ENCODE measurements at regions not wholly inside any gene's neighbourhood (a gene's known extent, or its start where the extent isn't known, plus 50 kb on each side); places are given as distances from the start of the nearest gene placed in this dataset.
"Not testable (repeated sequence)": the region's sequence is repeated elsewhere in the genome, so short reads cannot be mapped to it uniquely, and the experiment has no call there.

DNA sequence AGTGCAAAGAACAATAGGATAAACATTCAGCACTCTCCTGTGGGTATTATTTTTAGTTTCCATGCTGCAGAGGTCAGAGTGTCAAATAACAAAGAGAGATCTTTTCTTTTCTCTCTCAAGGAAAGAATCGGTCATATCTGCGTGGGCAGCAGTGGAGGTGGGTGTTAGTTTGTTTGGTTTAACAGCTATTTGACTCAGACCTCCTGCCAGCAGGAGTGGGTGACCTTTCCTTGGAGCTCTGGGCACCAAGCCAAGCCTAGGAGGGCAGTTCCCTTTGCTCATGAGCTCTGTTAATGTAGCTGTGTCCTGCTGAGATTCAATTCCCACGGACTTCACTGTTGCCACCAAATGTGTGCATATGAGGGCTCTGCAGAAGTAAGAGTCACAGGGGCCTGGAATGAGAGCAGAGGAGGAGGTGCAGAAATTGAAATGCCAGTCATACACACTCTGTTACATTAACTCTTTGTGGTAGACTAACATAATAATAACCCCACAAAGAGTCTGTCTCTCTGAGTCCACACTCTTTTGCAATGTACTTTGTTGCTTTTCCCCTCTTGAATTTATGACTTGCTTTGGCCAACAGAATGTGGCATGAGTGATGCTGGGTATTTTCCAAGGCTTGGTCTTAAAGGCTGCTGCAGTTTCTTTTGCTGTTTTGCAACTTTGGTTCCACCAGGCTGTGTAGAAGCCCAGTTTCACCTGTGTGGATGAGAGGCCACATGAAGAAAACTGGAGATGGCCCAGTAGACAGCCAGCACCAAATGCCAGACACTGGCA is 76.0 kb upstream of the GRK3 start:
- DNase-seq (ENCODE audit: low spot score) = no peak

DNA sequence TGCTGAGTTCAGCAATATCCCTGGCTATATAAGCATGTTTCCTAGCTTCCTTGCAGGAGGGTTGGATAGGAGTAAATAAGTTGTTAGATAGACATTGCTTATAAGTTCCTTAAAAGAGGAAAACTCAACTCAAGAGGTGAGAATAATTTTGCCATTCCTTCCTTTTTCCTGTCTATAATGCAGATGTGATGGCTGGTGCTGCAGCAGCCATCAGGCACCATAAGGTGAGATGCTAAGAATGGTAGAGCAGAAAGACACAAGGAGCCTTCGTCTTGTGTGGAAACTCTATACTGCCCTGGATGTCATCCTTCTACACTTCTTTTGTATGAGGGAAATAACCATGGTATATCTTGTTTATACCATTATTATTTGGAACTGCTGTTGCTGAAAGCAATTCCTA is 74.5 kb upstream of the GRK3 start:
- no peak for DNase-seq (ENCODE audit: low spot score)

GRCh38 chr22:25490896-25491295 is 73.6 kb upstream of the GRK3 start:
- no peak for DNase-seq (ENCODE audit: low spot score)

DNA sequence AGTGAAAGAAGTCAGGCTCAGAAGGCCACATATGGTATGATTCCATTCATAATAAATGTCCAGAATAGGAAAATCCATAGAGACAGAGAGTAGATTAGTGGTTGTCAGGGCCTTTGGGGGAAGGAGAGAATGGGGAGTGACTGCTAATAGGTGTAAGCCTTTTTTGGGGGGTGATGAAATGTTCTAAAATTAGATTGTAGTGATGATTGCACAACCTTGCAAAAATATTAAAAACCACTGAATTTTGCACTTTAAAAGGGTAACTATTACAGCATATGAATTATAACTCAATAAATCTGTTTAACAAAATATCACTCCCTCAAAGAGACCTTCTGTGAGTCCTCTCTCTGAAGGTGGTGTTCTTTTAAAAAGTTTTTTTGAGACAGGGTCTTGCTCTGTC is 72.3 kb upstream of the GRK3 start:
- DNase-seq (ENCODE audit: low spot score) = no peak

DNA sequence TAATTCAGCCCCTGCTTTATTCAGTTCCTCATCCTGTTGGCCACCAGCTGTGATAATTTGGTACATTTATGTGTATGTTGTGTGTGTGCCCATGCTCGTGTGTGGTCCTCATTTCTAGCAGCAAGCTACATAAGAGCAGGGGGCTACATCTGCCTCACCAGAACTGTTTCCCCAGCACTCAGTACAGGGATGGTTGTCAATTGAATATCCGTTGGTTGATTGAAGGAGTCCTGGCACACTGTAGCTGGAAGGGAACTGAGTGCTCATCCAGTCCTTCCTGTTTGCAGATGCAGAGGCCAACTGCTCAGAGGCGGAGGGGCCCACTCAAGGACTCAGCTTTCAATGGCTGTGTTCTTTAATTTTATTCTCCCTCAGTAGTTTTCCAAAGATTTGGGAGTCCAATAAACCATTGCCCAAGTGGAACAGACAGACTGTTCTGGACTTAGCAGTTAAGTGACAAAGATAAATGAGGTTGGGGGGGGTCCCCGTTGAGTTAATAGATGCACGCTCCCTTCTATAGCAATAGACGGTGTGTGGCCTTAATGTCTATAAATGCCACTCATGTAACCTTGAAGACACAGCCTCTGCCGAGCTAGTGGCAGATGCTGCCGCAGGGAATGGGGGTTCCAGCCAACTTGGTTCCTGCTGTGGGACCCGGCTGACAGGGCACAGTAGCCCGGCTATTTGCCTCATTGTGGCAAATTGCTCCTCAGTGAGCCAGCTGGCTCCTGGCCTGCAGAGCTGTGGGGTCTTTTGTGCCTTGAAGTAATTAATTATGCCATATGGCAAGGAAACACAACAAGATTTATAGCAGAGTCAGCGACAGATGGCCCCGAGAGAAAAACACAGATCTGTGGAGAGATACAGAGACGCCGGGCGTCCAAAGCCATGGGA is 71.4 kb upstream of the GRK3 start:
- DNase-seq (ENCODE audit: low spot score) = no peak

DNA sequence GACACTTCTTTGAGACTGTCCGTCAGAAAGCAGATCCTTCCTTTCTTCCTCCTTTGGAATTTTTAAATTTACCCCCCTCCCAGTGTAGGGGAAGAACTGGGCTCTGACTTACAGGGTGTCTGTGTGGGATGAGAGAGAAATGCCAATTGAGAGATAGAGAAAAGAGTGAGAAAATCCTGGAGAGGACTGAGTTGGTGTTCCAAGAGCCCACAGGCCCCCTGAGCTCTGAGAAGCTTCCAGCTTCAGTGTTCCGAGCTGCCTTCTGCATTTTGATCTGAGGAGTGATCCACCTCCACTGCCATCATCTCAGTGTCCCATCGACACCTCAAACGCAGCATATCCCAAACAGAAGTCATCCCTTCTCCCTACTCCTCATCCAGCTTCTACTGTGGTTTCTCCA is 70.7 kb upstream of the GRK3 start:
- DNase-seq (ENCODE audit: low spot score) = no peak

GRCh38 chr22:25494774-25495173 is 69.7 kb upstream of the GRK3 start:
- DNase-seq (ENCODE audit: low spot score) = no peak

GRCh38 chr22:25495285-25495684 is 69.2 kb upstream of the GRK3 start:
- DNase-seq (ENCODE audit: low spot score) = no peak

- DNase-seq (ENCODE audit: low spot score) = no peak
These were observed 67.9 kb upstream of the GRK3 start for GRCh38 chr22:25496396-25497064.

DNA sequence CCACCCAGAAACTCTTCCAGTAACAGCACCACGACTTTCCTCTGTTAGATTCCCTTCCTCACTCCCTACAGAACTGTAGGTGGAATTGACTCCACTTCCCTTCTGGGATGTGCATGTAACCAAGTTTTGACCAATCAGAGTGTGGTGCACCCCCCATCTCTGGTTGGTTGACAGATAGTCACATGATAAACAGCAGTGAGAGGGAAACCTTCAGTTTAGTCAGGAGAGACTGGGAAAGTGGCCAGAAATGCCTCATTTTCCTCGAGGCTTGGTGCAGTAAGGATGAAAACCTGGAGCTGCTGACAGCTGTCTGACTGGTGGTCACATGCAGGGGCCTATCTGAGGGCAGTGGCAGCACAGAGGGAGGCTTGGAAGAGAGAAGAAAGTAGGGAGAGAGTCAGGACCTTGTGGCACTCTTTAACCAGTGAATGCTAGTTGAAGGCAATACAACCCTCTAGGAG is 67.3 kb upstream of the GRK3 start:
- no peak for DNase-seq (ENCODE audit: low spot score)

- DNase-seq (ENCODE audit: low spot score) = no peak
These were observed 66.8 kb upstream of the GRK3 start for GRCh38 chr22:25497716-25498115.

DNA sequence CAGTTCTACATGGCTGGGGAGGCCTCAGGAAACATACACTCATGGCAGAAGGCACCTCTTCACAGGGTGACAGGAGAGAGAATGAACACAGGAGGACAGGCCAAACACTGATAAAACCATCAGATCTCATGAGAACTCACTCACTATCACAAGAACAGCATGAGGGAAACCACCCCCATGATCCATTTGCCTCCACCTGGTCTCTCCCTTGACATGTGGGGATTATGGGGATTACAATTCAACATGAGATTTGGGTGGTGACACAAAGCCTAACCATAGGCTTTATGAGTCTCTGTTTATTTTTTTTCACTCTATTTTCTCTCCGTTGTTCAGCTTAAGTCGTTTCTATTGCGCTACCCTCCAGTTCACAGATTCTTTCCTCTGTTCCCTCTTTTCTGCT is 63.8 kb upstream of the GRK3 start:
- not testable (repeated sequence) for DNase-seq (ENCODE audit: low spot score)

DNA sequence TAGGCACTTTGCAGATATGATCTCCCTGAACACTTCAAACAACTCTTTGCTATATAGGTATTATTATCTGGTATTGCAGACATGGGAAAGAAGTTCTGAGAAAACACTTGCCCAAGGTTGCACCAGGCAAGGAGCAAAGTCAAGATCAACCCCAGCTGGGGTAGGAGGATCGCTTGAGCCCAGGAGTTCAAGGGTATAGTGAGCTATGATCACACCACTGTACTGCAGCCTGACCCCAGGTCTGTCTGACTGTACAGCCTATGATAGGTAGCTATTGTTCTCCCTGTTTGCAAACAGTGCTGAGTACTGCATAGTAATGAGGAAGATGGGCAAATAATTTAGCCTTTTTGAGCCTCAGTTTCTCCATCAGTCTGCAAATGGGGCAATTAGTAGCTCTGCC is 60.5 kb upstream of the GRK3 start:
- DNase-seq (ENCODE audit: low spot score) = not testable (repeated sequence)

DNA sequence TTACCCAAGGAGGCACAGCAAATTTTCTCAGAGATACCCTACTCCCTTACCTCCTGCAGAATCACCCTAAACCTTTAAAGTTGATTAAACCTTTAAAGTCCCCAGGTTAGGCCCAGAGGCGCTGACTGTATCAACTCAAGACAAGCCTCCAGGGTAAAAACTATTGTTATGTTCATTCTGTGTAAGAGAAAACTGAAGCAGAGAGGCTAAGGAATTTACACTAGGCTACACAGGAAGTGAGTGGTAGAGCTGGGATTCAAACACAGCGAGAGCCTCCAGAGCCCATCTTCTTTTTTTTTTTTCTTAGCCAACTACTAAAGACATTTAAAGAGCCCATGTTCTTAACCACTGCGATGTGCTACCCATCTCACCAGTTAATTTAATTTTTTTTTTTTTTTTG is 56.3 kb upstream of the GRK3 start:
- DNase-seq (ENCODE audit: low spot score) = no peak

GRCh38 chr22:25508761-25509321 is 55.6 kb upstream of the GRK3 start:
- DNase-seq (ENCODE audit: low spot score) = no peak

- DNase-seq (ENCODE audit: low spot score) = no peak
These were observed 55.1 kb upstream of the GRK3 start for GRCh38 chr22:25509374-25509791.

GRCh38 chr22:25510876-25511275 is 53.6 kb upstream of the GRK3 start:
- DNase-seq (ENCODE audit: low spot score) = no peak

DNA sequence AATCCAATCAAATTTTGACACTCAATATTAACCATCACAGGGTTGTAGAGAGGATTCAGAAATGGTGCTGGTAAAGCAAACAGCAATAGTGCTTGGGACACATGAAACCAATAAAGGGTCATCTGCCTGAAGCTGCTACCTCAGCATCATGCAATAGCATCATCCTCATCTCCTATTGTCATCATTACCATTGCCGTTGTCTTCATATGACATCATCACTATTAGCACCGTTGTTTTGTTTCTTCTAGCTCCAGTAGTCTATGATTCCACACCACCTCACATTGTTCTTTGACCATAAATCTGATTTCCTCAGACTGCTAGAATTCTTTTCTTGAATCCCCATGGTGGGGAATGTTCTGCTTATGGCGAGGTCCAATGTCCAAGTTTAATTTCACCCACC is 52.8 kb upstream of the GRK3 start:
- no peak for DNase-seq (ENCODE audit: low spot score)

- no peak for DNase-seq (ENCODE audit: low spot score)
These were observed 49.9 kb upstream of the GRK3 start for GRCh38 chr22:25514436-25515180.
